Osteoblast (primary cell): ENCODE measurements at regions not wholly inside any gene's neighbourhood (a gene's known extent, or its start where the extent isn't known, plus 50 kb on each side); places are given as distances from the start of the nearest gene placed in this dataset.
"Not testable (repeated sequence)": the region's sequence is repeated elsewhere in the genome, so short reads cannot be mapped to it uniquely, and the experiment has no call there.

ENCODE experiments used
- DNase-seq: peaks from one replicate; pipeline ENCODE4 v3.0.0; 2011; ENCODE audit warnings: low spot score, mixed read lengths; ENCODE audit not compliant: insufficient read length; ENCODE audit errors: missing footprints
- H2AFZ ChIP-seq: 2 replicates; pipeline ENCODE4 v1.6.0; 2011; ENCODE audit warnings: mild to moderate bottlenecking, low read length
- H3K27ac ChIP-seq: 2 replicates; pipeline ENCODE4 v1.5.1; 2011; ENCODE audit warnings: mild to moderate bottlenecking, low read depth, low read length, moderate library complexity
- H3K27me3 ChIP-seq: 2 replicates; pipeline ENCODE4 v1.6.0; 2012; ENCODE audit warnings: mild to moderate bottlenecking, control low read depth, inconsistent platforms, low read length, moderate library complexity; ENCODE audit not compliant: insufficient read depth
- H3K36me3 ChIP-seq: 2 replicates; pipeline ENCODE4 v1.5.1; 2011; ENCODE audit warnings: mild to moderate bottlenecking, low read length, control low read depth, moderate library complexity; ENCODE audit not compliant: insufficient read depth
- H3K4me1 ChIP-seq: 2 replicates; pipeline ENCODE4 v1.5.1; 2011; ENCODE audit warnings: mild to moderate bottlenecking, low read length, control low read depth, moderate library complexity; ENCODE audit not compliant: insufficient read depth
- H3K4me2 ChIP-seq: 2 replicates; pipeline ENCODE4 v1.6.0; 2011; ENCODE audit warnings: mild to moderate bottlenecking, low read length; ENCODE audit not compliant: insufficient read depth
- H3K4me3 ChIP-seq: fragments of 200-600 bp; sonication (generic); 3 replicates; pipeline ENCODE4 v1.5.1; 2012; ENCODE audit warnings: mild to moderate bottlenecking, low read length, inconsistent platforms; ENCODE audit not compliant: insufficient read depth
- H3K79me2 ChIP-seq: 2 replicates; pipeline ENCODE4 v1.6.0; 2012; ENCODE audit warnings: mild to moderate bottlenecking, low read length, control low read depth, inconsistent platforms; ENCODE audit not compliant: insufficient read depth
- H3K9me3 ChIP-seq: 2 replicates; pipeline ENCODE4 v1.5.1; 2011; ENCODE audit warnings: low read depth, low read length, control low read depth
- H4K20me1 ChIP-seq: 2 replicates; pipeline ENCODE4 v1.6.0; 2012; ENCODE audit warnings: mild to moderate bottlenecking, low read length, control low read depth; ENCODE audit not compliant: insufficient read depth
- TF ChIP-seq, protein P1 (sequence below): IDR thresholded peaks from 2 replicates; pipeline ENCODE4 v1.5.1; 2011; ENCODE audit warnings: mild to moderate bottlenecking, low read depth, low read length, moderate library complexity; ENCODE audit errors: extremely low read depth

- Histone ChIP-seq H3K36me3 (no peaks in the 10 kb centered on the region), H2AFZ (no peak overlapping the region), H3K9me3 (no peaks in the 10 kb centered on the region), H3K79me2 (no peaks in the 10 kb centered on the region), H3K27me3 (no peaks in the 10 kb centered on the region), H3K27ac (no peak overlapping the region), H3K4me1 (no peaks in the 10 kb centered on the region), H4K20me1 (no peaks in the 10 kb centered on the region), H3K4me2 (no peak overlapping the region), H3K4me3 (no peak overlapping the region)
- TF ChIP-seq, protein P1, sequence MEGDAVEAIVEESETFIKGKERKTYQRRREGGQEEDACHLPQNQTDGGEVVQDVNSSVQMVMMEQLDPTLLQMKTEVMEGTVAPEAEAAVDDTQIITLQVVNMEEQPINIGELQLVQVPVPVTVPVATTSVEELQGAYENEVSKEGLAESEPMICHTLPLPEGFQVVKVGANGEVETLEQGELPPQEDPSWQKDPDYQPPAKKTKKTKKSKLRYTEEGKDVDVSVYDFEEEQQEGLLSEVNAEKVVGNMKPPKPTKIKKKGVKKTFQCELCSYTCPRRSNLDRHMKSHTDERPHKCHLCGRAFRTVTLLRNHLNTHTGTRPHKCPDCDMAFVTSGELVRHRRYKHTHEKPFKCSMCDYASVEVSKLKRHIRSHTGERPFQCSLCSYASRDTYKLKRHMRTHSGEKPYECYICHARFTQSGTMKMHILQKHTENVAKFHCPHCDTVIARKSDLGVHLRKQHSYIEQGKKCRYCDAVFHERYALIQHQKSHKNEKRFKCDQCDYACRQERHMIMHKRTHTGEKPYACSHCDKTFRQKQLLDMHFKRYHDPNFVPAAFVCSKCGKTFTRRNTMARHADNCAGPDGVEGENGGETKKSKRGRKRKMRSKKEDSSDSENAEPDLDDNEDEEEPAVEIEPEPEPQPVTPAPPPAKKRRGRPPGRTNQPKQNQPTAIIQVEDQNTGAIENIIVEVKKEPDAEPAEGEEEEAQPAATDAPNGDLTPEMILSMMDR = no peak
- no peak for DNase-seq
Observed at GRCh38 chr2:208757364-208757763, 350.8 kb downstream of the PTH2R start.

- not testable (repeated sequence) for H3K4me3 ChIP-seq, H3K4me2 ChIP-seq, H3K27ac ChIP-seq, H3K4me1 ChIP-seq, H3K79me2 ChIP-seq, H3K27me3 ChIP-seq, H3K36me3 ChIP-seq, H4K20me1 ChIP-seq, H3K9me3 ChIP-seq, H2AFZ ChIP-seq, DNase-seq
Observed at GRCh38 chr2:208773074-208773473, 366.5 kb downstream of the PTH2R start.

GRCh38 chr2:208781166-208781565, 374.6 kb downstream of the PTH2R start:
- no peak for DNase-seq
- no peaks in the 10 kb centered on the region for H3K27me3 ChIP-seq
- no peaks in the 10 kb centered on the region for H4K20me1 ChIP-seq
- H3K36me3 ChIP-seq = no peaks in the 10 kb centered on the region
- H2AFZ ChIP-seq = no peak overlapping the region
- no peaks in the 10 kb centered on the region for H3K79me2 ChIP-seq
- H3K4me3 ChIP-seq = no peak overlapping the region
- H3K4me2 ChIP-seq = no peak overlapping the region
- H3K4me1 ChIP-seq = no peaks in the 10 kb centered on the region
- H3K9me3 ChIP-seq = no peaks in the 10 kb centered on the region
- H3K27ac ChIP-seq = no peak overlapping the region
- TF ChIP-seq, protein P1 = no peak

DNA sequence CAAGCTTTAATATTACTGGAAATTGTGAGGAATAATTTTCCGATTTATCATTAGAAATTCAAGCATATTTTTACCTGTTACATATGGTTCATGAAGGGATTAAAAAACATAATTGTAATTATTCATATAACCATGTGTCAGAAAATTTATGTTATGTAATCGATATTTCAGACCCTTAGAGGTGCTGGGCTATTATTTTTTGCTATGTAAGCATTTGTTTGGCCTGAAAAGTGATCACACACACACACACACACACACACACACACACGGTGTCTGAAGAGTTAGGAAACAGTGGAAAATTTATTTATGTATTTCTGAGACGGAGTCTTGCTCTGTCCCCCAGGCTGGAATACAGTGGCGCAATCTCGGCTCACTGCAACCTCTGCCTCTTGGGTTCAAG, 375.5 kb downstream of the PTH2R start:
- Histone ChIP-seq H3K27ac (no peak overlapping the region), H4K20me1 (no peaks in the 10 kb centered on the region), H3K9me3 (no peaks in the 10 kb centered on the region), H3K79me2 (no peaks in the 10 kb centered on the region), H3K4me2 (no peak overlapping the region), H3K4me3 (no peak overlapping the region), H3K36me3 (no peaks in the 10 kb centered on the region), H3K27me3 (no peaks in the 10 kb centered on the region), H3K4me1 (no peaks in the 10 kb centered on the region), H2AFZ (no peak overlapping the region)
- TF ChIP-seq, protein P1 = no peak
- DNase-seq = no peak
